Effector CD4-positive, alpha-beta T cell (primary cell): ENCODE measurements at regions not wholly inside any gene's neighbourhood (a gene's known extent, or its start where the extent isn't known, plus 50 kb on each side); places are given as distances from the start of the nearest gene placed in this dataset.
A peak's percentile ranks its signal among the peaks of the same experiment; 100 is the strongest.
"Not testable (repeated sequence)": the region's sequence is repeated elsewhere in the genome, so short reads cannot be mapped to it uniquely, and the experiment has no call there.

ENCODE experiments used
- DNase-seq: peaks from one replicate; pipeline ENCODE4 v3.0.0-alpha.2; 2020

DNA sequence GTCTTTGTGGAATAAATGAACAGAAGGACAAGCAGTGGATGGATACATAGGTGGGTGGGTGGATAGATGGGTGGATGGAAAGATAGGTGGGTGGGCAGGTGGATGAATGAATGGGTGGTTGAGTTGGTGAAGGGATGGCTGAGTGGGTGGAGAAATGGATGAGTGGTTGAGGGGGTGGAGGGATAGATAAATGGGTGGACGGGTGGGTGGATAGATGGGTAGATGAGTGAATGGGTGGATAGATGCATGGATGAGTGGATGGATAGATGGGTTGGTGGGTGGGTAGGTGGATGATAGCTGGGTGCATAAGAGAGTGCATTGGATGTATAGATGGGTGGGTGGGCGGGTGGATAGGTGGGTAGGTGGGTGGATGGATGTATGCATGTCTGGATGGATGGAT is 63.5 kb downstream of the UNC93B1 start:
- DNase-seq: not testable (repeated sequence)

DNA sequence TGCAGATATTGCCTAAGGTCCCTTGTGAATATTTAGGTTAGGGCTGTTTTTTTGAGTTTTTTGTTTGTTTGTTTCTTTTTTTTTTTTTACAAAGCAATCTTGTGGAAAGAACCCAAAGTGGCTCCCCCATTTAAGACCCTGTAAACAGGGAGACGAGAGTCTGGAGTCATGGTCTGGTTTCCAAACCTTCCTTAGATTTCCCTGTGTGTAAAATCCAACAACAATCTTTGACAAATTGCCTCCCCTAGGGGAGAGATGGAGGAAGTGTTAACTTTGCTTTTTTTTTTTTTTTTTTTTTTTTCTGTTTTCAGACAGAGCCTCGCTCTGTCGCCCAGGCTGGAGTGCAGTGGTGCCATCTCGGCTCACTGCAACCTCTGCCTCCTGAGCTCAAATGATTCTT is 64.9 kb downstream of the UNC93B1 start:
- DNase-seq: not testable (repeated sequence)

DNA sequence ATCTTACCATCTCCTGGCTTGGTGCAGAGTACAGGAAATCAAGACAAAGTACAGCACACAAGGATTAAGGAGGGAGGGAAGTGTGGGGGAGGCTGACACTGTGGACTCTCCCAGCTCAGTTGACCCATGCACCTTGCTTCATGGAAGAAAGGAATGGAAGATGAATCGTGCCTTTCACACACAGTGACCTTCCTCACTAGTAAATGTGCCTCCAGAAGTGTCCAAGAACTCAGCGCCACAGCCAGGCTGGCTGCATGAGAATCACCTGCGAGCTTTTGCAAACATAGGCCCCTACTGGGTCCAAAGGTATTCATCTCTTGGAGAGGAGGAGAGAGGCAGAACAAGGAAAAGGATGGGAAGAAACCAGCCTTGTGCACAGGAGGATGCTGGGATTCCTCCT is 65.5 kb downstream of the UNC93B1 start:
- not testable (repeated sequence) for DNase-seq

DNA sequence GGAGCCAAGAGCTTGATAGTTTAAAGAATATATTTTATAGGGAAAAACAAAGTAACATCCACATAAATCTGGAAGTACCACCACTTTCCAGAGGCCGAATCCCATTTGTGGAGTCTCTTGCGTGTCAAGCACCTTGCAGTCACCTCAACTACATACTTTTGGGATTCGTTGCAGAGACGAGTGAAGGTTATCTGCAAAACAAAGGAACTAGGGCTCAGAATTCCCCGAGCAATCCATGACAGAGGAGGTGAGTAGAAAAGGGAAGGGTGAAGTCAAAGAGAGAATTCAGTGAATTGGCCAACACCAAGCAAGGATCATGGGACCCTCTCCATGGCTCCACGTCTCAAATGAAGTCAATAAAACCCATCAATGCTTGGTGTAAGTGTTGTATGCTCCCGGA is 80.3 kb downstream of the UNC93B1 start:
- DNase-seq: not testable (repeated sequence)

DNA sequence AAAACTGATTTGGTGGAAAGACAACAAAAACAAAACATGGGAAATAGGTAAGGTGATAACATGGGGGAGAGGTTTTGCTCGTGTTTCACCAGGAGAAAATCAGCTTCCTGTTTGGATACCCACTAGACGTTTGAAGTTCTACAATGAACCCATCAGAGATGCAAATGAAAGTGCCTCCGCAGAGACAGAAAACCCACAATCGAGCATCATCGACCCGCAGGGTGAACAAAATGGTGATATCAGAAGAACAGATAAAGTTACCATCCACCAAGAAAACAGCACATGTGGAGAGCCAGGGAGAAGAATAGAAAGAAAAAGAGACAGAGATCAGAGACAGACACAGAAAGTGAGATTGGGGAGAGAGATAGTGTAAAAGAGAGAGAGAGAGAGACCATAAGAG is 83.4 kb downstream of the UNC93B1 start:
- peak; percentile 5 for DNase-seq

DNA sequence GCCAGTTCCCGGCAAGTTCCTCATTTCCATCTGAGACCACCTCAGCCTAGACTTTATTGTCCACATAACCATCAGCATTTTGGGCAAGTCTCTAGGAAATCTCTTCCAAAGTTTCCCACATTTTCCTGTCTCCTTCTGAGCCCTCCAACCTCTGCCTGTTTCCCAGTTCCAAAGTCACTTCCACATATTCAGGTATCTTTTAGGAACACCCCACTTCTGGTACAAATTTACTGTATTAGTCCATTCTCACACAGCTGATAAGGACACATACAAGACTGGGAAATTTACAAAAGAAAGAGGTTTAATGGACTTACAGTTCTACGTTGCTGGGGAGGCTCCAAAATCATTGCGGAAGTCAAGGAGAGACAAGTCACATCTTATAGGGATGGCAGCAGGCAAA is 91.7 kb downstream of the UNC93B1 start:
- not testable (repeated sequence) for DNase-seq

DNA sequence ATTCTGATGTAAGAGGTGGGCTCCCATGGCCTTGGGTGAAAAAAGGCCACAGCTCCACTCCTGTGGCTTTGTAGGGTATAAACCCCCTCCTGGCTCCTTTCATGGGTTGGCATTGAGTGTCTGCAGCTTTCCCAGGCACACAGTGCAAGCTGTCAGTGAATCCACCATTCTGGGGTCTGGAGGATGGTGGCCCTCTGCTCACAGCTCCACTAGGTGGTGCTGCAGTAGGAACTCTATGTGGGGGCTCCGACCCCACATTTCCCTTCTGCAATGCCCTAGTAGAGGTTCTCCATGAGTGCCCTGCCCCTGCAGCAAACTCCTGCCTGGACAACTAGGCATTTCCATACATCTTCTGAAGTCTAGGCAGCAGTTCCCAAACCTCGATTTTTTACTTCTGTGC is 92.7 kb downstream of the UNC93B1 start:
- DNase-seq: not testable (repeated sequence)

DNA sequence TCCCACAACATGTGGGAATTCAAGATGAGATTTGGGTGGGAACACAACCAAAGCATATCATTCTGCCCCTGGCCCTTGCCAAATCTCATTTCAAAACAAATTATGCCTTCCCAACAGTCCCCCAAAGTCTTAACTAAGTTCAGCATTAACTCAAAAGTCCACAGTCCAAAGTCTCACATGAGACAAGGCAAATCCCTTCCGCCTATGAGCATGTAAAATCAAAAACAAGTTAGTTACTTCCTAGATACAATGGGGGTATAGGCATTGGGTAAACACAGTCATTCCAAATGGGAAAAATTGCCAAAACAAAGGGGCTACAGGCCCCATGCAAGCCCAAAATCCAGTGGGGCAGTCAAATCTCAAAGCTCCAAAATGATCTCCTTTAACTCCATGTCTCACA is 93.1 kb downstream of the UNC93B1 start:
- DNase-seq: not testable (repeated sequence)

DNA sequence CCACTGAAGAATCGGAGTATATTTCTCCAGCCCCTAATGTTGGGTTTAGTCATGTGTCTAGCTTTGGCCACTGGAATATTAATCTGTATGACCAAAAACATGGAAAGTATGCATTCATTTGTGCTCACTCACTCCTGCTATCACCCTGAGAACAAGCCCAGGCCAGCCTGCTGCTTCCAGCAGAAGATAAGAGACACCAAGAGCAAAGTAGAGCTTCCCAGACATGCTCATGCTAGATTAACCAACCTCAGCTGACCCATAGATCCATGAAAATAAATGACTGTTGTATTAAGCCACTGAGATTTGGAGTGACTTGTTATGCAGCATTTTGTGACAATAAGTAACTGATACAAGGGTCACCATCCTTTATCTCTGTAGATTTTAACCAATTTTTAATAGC is 96.9 kb downstream of the UNC93B1 start:
- not testable (repeated sequence) for DNase-seq

DNA sequence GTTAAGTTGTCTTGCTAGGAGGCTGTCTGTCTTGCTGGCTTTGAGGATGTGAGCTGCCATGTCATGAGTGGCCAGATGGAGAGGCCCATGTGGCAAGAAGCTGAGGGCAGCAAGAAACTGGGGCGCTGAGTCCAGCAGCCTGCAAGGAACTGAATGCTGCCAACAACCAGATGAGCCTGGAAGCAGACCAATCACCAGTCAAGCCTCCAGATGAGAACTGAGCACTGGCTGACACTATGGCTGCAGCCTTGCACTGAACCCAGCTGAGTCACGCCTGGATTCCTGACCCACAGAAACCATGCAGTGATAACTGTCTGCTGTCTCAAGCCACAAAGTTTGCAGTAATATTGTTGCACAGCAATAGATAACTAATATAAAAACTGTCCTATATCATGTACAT is 104.4 kb downstream of the UNC93B1 start:
- not testable (repeated sequence) for DNase-seq

DNA sequence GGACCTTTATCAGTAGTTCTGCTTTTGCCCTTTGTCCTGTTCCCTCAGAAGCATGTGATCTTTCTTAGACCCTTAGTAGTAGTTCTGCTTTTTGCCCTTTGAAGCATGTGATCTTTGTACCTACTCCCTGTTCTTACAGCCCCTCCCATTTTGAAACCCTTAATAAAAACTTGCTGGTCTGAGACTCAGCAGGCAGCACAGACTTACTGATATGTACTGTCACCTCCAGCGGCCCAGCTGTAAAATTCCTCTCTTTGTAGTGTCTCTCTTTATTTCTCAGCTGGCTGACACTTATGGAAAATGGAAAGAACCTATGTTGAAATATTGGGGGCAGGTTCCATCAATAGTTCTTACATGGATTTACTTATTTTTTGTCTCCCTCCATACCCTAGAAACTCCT is 110.4 kb downstream of the UNC93B1 start:
- not testable (repeated sequence) for DNase-seq

DNA sequence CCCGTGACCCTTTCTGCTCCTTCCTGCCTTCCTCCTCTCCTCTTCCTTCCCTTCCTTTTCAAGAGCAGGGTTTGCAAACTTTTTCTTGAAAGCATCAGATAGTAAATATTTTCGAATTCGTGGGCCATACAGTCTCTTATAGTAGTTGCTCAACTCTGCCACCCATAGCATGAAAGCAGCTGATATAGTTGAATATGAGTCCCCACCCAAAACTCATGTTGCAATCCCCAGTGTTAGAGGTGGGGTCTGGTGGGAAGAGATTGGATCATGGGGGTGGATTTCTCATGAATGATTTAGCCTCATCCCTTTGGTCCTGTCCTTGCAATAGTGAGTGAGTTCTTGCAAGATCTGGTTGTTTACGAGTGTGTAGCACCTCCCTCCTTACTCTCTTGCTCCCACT is 114.3 kb downstream of the UNC93B1 start:
- DNase-seq: not testable (repeated sequence)

DNA sequence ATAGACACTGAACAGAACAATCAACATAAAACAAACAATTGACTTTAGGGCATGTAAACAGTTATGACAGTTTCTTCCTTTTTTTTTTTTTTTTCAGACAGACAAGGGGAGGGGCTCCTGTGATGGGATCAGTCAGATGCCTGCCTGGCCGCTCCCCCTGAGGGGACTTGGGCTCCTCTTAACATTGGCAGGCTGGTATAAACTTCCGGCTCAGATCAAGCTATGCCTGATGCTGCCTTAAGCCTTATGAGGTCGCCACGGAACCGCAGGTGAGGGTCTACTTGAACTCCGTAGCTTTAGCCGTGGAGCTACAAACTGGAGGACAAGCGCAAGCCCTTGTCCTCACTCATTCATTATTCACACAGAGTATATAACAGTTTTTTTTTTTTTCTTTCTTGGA is 115.8 kb downstream of the UNC93B1 start:
- not testable (repeated sequence) for DNase-seq

DNA sequence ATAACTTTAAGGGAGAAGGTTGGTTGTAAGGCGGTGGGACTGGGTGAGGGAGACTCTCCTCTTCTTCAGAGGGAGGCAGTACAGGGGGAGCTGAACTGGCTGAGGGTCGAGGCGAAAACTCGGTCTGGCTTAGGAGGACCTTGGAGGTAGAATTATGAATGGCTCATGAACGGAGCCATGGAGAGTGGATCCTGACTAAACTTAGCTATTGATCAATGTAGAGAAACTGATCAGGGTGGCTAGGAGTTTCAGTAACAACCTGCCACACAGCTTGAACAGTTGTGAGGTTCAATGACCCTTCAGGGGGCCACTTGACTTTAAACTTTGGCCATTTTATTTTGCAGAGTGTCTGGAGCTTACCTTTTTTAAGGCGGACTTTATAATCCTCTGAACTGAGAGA is 117.2 kb downstream of the UNC93B1 start:
- not testable (repeated sequence) for DNase-seq

DNA sequence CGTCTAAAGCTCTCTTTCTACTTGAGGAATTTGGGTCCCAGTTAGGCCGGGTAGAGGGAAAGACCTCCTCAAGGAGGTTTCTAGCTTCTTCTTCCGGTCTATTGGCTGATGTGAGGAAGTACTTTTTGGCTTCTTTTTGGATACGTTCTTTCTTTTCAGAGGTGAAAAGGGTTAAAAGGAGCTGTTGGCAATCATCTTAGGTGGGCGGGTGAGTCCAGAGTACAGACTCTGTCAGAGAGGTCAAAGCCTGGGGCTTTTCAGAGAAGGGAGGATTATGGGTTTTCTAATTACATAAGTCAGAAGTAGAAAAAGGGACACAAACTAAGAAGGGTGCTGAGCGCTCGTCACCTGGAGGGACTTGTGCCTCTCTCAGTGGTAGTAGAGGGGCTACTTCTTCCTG is 117.7 kb downstream of the UNC93B1 start:
- not testable (repeated sequence) for DNase-seq

DNA sequence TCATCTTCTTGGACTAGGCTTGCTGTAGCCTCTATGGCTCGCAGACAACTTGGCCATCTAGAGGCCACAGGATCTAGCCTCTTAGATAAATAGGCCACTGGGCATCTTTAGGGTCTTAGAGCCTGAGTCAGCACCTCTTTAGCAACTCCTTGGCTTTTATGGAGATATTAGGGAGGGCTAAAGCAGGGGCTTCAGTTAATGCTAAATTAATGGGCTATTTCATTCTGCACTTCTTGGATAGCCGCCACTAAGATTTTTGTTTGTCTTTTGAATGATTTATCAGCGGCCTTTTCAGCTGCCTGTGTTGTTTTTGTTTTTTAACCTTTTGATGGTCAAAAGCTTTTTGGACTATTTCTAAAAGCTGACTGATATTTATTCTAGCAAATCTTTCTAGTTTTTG is 118.3 kb downstream of the UNC93B1 start:
- DNase-seq: not testable (repeated sequence)

DNA sequence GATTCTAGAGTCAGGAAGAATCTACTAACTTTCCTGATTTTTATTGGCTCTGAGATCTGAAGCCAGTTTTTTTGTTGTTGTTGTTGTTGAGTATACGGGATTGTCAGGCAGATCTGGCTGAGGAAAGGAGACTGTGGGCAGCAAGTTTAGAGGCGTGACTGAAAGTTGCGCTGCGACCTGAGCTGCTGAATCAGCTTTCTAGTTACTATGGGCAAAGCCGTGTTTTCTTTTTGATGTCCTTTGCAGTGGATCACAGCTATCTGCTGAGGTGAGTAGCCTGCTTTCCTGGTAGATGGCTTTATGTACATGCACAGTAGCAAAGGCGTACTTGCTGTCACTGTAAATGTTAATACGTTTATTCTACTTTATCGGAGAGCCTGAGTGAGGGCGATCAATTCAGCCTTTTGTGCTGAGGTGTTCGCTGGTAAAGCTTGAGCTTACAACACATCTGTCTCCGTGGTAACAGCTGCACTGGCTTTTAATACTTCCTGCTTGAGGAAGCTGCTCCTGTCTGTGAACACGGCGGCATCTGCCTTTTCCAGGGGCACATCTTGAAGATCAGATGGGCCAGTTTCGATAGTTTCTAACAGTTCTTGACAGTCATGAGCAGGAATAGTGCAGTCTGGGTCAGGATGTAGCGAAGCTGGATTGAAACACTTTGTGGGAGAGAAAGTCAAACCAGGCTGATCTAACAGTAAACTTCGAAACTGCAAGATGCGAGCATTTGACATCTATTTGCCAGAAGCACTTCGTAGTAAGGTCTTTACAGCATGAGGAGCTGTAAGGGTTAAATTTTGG is 118.9 kb downstream of the UNC93B1 start:
- peak; percentile 19 for DNase-seq

DNA sequence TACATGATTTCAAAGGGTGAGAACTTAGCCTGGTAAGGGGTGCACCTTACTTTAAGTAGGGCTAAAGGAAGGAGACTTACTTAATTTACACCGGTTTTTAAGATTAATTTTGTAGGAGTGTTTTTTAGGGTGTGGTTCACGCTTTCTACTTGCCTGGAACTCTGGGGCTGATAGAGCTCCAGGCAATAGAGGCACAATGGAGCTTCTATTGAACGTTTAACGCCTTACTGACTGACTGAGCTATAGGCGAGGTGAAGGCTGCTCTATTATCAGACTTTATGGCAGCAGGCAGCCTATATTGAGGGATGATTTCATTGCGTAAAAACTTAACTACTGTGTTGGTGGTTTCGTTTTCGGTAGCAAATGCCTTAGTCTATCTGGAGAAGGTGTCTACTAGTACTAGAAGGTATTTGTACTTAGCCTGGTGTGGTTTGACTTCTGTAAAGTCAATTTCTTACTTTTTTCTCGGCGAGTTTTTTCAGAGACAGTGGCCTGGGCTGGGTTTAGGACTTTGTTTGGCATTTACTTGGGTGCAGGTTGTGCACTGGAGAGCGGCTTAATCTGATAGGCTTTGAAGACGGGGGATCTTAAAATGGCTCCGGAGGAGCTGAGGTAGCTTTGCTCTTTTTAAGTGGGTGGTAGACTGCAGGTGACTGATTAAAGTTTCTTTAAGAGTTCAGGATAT is 119.7 kb downstream of the UNC93B1 start:
- DNase-seq: not testable (repeated sequence)

DNA sequence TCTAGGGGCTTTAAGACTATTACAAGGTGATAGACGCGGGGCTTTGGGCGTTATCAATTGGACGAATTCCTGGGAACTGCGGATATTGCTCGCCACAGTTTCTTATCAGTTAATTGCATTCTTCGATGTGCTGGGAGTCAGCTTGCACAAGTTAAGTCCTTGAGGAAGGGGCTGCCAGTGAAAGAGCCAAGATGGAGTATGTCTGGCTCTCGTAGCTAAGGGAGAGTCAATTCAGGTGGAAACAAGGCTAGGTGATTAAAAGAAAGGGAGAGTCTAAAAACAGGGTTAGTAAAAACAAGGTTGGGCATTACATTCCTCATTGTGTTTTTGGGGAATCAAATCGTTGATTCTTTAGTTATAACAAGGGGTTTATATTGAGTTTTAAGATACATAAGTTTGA is 121.6 kb downstream of the UNC93B1 start:
- not testable (repeated sequence) for DNase-seq

DNA sequence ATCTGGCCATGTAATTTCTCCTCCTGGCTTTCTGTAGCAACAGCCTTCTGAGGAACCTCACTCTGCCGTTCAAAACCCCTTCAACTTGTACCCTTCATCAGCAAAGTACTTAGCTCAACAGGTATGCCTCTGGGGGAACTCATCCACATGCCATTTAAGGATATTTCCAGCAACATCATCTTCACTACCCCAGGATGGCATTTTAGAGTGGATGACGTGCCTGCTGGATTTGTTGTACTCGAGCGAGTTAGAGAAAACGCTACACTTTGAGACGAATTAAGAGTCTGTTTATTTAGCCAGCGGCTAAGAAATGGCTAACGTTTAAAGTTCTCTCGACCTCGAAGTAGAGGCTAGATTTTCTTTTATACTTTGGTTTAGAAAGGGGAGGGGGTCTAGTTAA is 122.1 kb downstream of the UNC93B1 start:
- not testable (repeated sequence) for DNase-seq

DNA sequence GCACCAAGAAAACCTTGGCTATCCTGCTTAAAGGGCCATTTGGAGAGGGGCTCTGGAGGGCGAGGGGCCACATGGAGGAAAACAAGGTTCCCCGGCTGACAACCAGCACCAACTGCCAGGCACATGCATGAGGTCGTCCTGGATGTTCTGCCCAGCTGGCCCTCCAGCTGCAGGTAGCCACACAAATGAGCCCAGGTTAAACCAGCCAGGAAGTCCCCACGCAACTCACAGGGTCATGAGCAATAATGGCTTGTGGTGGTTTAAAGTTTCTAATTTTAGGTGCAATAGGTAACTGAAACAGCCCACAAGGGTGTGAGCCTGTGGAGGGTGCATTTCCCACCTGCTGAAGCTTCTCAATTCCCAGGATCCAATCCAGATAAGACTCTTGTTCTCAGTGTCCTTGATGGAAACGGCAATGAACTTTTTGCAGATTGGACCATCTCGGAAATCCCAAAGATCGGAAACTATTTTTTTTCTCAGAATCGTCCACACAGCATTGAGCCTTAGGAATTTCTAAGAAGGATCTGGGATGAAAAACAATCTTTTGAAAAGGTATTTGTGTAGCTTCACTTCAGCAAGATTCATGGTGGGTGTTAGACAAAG is 123.2 kb downstream of the UNC93B1 start:
- not testable (repeated sequence) for DNase-seq

DNA sequence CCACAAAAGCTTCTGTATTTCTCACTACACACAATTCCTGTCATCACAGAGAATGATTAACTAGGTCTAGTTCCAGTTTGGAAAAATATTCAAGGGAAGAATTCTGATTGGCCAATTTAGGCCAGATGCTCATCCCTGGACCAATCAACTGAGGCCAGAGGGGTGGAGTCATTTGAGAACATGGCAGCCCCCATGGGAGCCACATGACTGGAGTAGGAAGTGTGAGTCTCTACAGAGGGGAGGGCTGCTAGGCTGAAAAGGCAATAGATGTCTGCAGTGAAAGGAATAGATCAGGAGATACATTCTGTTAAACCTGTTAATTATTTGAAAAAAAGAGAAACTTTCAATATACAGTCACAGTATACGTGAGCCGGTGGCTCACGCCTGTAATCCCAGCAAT is 125.2 kb downstream of the UNC93B1 start:
- DNase-seq: not testable (repeated sequence)

DNA sequence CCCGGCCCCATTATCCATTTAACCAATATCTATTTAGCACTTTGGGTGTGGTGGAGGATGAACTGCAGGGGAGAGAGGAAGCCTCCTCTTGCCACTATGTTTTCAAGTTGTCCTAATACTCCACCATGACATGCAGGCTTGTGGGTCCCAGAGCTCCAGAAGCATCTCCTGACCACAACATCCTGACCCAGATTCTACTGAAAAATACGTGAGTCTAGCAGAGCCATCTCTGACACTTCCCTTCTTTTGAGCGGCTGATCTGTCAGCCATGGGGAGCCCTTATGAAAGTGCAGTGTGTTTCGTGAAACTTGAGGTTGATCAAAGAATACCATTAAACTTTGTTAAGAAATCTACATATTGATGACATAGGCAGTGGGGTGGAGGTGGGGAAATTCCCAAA is 126.6 kb downstream of the UNC93B1 start:
- not testable (repeated sequence) for DNase-seq

DNA sequence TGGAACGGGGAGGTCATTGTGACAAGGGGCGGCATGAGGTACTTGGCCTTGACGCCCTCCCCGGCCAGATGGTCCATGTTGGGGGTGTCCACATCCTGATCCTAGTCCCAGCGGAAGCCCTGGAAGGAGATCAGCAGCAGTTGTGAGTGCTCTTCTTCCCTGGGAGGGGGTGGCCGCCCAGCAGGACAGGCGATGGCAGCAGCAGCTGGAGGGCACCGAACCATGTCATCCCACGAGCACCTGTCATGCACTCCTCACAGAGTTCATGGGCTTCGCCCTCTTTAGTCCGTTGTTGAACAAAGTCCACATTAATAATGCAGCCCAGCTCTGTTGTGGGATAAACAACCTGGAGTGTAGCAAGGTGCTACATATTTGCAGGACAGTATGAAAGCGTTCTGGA is 130.7 kb downstream of the UNC93B1 start:
- not testable (repeated sequence) for DNase-seq
